Smooth muscle cell (in vitro differentiated cells): ENCODE measurements at regions not wholly inside any gene's neighbourhood (a gene's known extent, or its start where the extent isn't known, plus 50 kb on each side); places are given as distances from the start of the nearest gene placed in this dataset.

Experiments used
- DNase-seq: peaks from one replicate; lab custom pipeline; 2025; ENCODE audit not compliant: unreplicated experiment; lab: John Stamatoyannopoulos, UW
- H2AFZ ChIP-seq: fragments of 200-600 bp; sonication (generic); 2 replicates; pipeline ENCODE4 v1.6.0; 2016; ENCODE audit warnings: antibody characterized with exemption, low read depth, mild to moderate bottlenecking
- H3F3A ChIP-seq: fragments of 200-600 bp; sonication (generic); 2 replicates; pipeline ENCODE4 v1.6.0; 2017; ENCODE audit warnings: antibody characterized with exemption, low read depth
- H3K27ac ChIP-seq: fragments of 200-600 bp; sonication (generic); 2 replicates; pipeline ENCODE4 v1.5.1; 2016; ENCODE audit warnings: low read depth, mild to moderate bottlenecking
- H3K27me3 ChIP-seq: fragments of 200-600 bp; sonication (generic); 2 replicates; pipeline ENCODE4 v1.6.1; 2016; ENCODE audit warnings: low read depth, mild to moderate bottlenecking
- H3K36me3 ChIP-seq: fragments of 200-600 bp; sonication (generic); 2 replicates; pipeline ENCODE4 v1.5.1; 2016; ENCODE audit warnings: low read depth
- H3K4me1 ChIP-seq: fragments of 200-600 bp; sonication (generic); 2 replicates; pipeline ENCODE4 v1.5.1; 2016; ENCODE audit warnings: low read depth
- H3K4me2 ChIP-seq: fragments of 200-600 bp; sonication (generic); 2 replicates; pipeline ENCODE4 v1.6.0; 2016; ENCODE audit warnings: mild to moderate bottlenecking
- H3K4me3 ChIP-seq: fragments of 200-600 bp; sonication (generic); 2 replicates; pipeline ENCODE4 v1.5.1; 2016; ENCODE audit warnings: mild to moderate bottlenecking
- H3K79me2 ChIP-seq: fragments of 200-600 bp; sonication (generic); 2 replicates; pipeline ENCODE4 v1.6.0; 2016; ENCODE audit warnings: low read depth, mild to moderate bottlenecking
- H3K9ac ChIP-seq: fragments of 200-600 bp; sonication (generic); 2 replicates; pipeline ENCODE4 v1.6.0; 2016; ENCODE audit warnings: low read depth
- H3K9me3 ChIP-seq: fragments of 200-600 bp; sonication (generic); replicated peaks from 2 replicates; pipeline ENCODE4 v1.5.1; 2016; ENCODE audit warnings: low read depth
- H4K20me1 ChIP-seq: fragments of 200-600 bp; sonication (generic); 2 replicates; pipeline ENCODE4 v1.6.0; 2016; ENCODE audit warnings: low read depth
- WGBS: methylation state at CpG from one replicate; pipeline ENCODE4 v1.1.7; 2016; ENCODE audit warnings: low lambda C conversion rate; 5-methylcytosine and 5-hydroxymethylcytosine counted together
- TF ChIP-seq, protein P1 (sequence below): fragments of 200-600 bp; sonication (generic); IDR thresholded peaks from 2 replicates; pipeline ENCODE4 v1.5.1; 2017; ENCODE audit warnings: borderline replicate concordance, mild to moderate bottlenecking, antibody characterized with exemption; ENCODE audit not compliant: insufficient read depth, poor library complexity, severe bottlenecking

DNA sequence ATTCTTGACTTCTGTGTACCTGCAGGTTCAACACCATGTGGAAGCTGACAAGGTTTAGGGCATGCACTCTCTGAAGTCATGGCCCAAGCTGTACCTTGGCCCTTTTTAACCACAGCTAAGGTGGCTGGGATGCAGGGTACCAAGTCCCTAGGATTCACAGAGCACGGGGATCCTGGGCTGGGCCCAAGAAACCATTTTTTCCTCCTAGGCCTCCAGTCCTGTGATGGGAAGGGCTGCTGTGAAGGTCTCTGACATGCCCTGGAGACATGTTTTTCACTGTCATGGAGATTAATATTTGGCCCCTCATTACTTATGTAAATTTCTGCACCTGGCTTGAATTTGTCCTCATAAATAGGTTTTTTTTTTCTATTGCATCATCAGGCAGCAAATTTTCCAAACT lies 937.5 kb upstream of the ROBO1 start:
- WGBS, result 94% methylated on average over 1 of the region's 1 CpG
- DNase-seq, result no peak
- Histone ChIP-seq H3K27me3 (no peaks in the 10 kb centered on the region), H3K4me2 (no peak overlapping the region), H4K20me1 (no peaks in the 10 kb centered on the region), H3K4me3 (no peak overlapping the region), H3K4me1 (no peaks in the 10 kb centered on the region), H3K79me2 (no peaks in the 10 kb centered on the region), H2AFZ (no peak overlapping the region), H3K36me3 (no peaks in the 10 kb centered on the region), H3F3A (no peaks in the 10 kb centered on the region), H3K9ac (no peak overlapping the region), H3K9me3 (no peaks in the 10 kb centered on the region), H3K27ac (no peak overlapping the region)
- TF ChIP-seq, protein P1, sequence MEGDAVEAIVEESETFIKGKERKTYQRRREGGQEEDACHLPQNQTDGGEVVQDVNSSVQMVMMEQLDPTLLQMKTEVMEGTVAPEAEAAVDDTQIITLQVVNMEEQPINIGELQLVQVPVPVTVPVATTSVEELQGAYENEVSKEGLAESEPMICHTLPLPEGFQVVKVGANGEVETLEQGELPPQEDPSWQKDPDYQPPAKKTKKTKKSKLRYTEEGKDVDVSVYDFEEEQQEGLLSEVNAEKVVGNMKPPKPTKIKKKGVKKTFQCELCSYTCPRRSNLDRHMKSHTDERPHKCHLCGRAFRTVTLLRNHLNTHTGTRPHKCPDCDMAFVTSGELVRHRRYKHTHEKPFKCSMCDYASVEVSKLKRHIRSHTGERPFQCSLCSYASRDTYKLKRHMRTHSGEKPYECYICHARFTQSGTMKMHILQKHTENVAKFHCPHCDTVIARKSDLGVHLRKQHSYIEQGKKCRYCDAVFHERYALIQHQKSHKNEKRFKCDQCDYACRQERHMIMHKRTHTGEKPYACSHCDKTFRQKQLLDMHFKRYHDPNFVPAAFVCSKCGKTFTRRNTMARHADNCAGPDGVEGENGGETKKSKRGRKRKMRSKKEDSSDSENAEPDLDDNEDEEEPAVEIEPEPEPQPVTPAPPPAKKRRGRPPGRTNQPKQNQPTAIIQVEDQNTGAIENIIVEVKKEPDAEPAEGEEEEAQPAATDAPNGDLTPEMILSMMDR, result no peak

DNA sequence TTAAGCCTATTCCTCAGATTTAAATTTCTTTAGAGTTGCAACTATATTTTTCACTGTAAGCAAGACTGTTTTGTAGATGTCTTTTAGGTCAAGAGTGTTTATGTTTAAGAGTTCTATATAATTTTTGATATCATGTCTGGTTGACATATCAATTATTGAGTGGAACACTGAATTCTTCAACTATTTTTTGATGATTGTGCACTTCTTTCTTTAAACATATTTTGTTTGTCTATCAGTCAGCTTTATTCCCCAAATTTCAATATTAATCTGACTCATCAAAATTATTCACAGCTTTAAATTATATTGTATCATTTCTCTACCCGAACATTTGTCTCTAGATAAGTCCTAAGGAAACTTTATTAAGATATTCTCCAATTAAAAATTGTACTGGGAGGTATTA lies 933.6 kb upstream of the ROBO1 start:
- H3K27ac ChIP-seq, result no peak overlapping the region
- no peaks in the 10 kb centered on the region for H3K27me3 ChIP-seq
- no peak overlapping the region for H3K9ac ChIP-seq
- H3K4me3 ChIP-seq, result no peak overlapping the region
- no peaks in the 10 kb centered on the region for H3K79me2 ChIP-seq
- no peaks in the 10 kb centered on the region for H3F3A ChIP-seq
- no peak for DNase-seq
- H3K4me2 ChIP-seq, result no peak overlapping the region
- H3K36me3 ChIP-seq, result no peaks in the 10 kb centered on the region
- no peaks in the 10 kb centered on the region for H3K4me1 ChIP-seq
- 92% methylated on average over 1 of the region's 1 CpG for WGBS
- TF ChIP-seq, protein P1, result no peak
- H2AFZ ChIP-seq, result no peak overlapping the region
- H4K20me1 ChIP-seq, result no peaks in the 10 kb centered on the region
- no peaks in the 10 kb centered on the region for H3K9me3 ChIP-seq

DNA sequence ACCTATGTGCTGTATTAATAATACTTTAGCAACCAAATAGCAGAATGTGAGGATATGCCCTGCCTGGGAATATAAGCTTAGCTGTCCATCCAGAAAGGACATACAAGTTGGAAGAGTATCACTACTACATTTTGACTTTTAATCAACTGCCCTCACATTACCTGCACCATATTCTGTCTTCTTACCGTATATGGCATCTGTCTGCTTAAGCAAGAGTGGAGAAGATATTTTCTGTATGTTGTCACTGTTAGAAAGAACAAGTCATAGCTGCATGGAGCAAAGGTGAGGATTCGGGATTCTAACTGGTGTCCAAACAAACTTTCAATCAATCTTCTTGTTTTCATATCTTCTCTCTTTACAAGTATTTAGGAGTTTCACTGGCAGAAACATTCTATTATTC lies 929.5 kb upstream of the ROBO1 start:
- Histone ChIP-seq H3K4me3 (no peak overlapping the region), H3K4me1 (no peaks in the 10 kb centered on the region), H3K4me2 (no peak overlapping the region), H3F3A (no peaks in the 10 kb centered on the region), H3K79me2 (no peaks in the 10 kb centered on the region), H4K20me1 (no peaks in the 10 kb centered on the region), H3K36me3 (no peaks in the 10 kb centered on the region), H3K27me3 (no peaks in the 10 kb centered on the region), H2AFZ (no peak overlapping the region), H3K9me3 (no peaks in the 10 kb centered on the region), H3K9ac (no peak overlapping the region), H3K27ac (no peak overlapping the region)
- TF ChIP-seq, protein P1, result no peak
- 74% methylated on average over 2 of the region's 2 CpGs for WGBS
- DNase-seq, result no peak

DNA sequence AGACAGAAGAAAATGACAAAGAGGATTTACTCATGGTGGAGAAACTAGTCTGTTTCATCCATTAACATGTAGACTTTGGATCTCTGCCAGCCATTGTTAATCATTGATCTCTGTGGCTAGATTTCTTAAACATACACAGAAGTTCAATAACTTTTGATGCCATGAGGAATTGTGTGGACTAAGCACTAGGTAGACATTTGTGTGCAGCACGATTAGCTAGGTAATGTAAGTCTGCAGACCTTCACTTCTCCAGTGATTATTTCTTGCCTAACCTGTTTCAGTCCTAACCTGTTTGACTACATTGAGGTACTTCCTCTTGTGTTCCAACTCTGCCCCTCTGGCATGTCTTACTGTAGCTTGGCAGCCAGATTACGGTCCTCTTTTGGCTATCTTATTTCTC lies 928.5 kb upstream of the ROBO1 start:
- DNase-seq, result no peak
- H3K4me2 ChIP-seq, result no peak overlapping the region
- peak overlapping the region; percentile 13 for H3K4me3 ChIP-seq
- H3K9me3 ChIP-seq, result no peaks in the 10 kb centered on the region
- H3K79me2 ChIP-seq, result no peaks in the 10 kb centered on the region
- no peak overlapping the region for H2AFZ ChIP-seq
- TF ChIP-seq, protein P1, result no peak
- H3F3A ChIP-seq, result no peaks in the 10 kb centered on the region
- H3K4me1 ChIP-seq, result no peaks in the 10 kb centered on the region
- no peaks in the 10 kb centered on the region for H3K36me3 ChIP-seq
- no peak overlapping the region for H3K9ac ChIP-seq
- no peaks in the 10 kb centered on the region for H3K27me3 ChIP-seq
- no peak overlapping the region for H3K27ac ChIP-seq
- no peaks in the 10 kb centered on the region for H4K20me1 ChIP-seq
- 49% methylated on average over 2 of the region's 2 CpGs for WGBS
